Stimulated activated CD8-positive, alpha-beta memory T cell treated with anti-CD3 and anti-CD28 coated beads, Interleukin-7, amount 100 ng/mL, for 24 hours (primary cell): ENCODE measurements at regions not wholly inside any gene's neighbourhood (a gene's known extent, or its start where the extent isn't known, plus 50 kb on each side); places are given as distances from the start of the nearest gene placed in this dataset.

Experiments
- DNase-seq: peaks from one replicate; pipeline ENCODE4 v3.0.0-alpha.2; 2020; ENCODE audit warnings: low read depth

- no peak for DNase-seq
Observed at GRCh38 chr12:75596406-75596805, 85.0 kb upstream of the KRR1 start.

GRCh38 chr12:75592638-75593335 lies 81.4 kb upstream of the KRR1 start:
- no peak for DNase-seq

GRCh38 chr12:75592086-75592485 lies 80.7 kb upstream of the KRR1 start:
- DNase-seq = no peak

DNA sequence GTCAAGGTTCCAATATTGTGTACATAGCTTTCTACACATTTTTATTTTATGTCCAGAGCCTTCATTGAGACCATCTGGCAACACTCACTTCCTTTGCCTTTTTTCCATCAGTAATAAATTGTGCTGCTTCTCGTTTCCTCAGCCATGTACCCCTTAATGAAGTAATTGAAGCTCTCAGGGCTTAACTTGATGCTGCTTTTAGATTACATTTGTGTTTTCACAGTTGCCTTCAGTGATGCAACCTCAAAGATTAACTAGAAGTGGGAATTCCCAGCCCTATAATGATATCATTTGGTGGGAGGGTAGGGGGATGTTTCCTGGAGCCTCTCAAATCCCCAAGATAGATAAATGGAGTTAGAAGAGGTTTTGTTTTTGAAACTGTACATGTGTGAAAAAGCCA lies 80.2 kb upstream of the KRR1 start:
- DNase-seq = no peak

DNA sequence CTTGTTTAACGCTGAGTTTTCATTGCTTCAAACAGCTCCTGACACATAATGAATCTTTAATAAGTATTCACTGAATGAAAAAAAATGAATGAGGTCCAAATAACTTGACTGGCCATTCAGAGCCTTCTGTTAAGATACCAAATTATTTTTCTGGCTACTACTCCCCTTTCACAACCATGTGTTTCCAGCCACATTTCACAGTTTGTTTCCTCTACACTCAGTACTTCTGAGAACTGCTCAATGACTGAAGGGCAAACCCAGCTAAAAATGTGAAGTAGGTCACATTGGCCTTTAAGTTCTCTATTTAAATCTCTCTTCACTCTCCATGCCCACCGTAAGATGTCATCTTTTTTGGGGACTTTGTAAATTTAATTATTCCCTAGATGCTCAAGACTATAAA lies 78.4 kb upstream of the KRR1 start:
- no peak for DNase-seq

DNA sequence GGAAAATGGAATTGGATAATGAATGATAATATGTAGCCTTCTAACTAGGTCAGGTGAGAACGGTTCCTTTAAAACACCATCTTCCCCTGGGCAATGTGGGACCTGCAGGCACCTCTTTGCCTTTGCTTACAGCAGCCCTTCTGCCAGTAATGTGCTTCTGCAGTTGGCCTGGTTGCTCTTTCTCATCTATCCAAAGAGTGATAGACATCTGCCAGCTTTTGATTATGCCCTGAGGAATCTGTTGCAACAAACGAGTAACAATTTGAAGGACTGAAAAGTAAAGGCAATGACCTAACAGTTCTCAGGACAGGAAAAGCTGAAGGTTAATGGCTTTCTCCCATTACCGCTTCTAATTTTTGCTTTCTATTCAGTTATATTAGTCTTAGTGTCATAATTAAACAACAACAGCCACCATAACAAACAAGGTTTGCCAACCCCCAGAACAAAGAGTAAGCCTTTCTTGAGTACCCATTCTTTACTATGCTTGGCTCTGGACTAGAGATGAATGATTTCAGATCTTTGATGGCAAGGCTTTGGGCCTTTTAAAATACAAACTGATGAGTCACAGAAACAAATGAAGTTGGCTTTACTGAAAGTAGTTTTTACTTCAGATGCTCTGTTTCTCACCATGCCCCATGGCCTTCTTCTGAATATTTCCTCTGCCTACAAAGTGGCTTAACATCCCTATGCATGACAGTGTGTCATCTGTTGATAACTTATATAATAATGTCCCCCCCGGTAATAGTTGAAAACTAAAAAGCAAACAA lies 76.1 kb upstream of the KRR1 start:
- DNase-seq = no peak

- no peak for DNase-seq
Observed at GRCh38 chr12:75585330-75585729, 73.9 kb upstream of the KRR1 start.

- no peak for DNase-seq
Observed at GRCh38 chr12:75583355-75583754, 71.9 kb upstream of the KRR1 start.

DNA sequence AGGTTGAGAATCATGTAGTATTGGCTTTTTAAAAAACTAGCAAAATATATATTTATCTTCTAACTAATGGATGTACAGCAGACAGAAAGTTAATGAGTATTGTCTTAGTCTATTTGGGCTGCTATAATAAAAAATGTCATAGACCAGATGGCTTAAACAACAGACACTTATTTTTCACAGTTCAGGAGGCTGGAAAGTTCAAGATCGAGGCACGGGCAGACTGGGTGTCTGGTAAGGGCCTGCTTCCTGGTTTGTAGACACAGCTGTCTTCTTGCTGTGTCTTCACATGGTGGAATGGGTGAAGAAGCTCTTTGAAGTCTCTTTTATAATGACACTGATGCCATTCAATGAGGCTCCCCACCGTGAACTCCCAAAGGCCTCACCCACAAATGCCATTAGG lies 70.1 kb upstream of the KRR1 start:
- DNase-seq = no peak

- no peak for DNase-seq
Observed at GRCh38 chr12:75579552-75579951, 68.1 kb upstream of the KRR1 start.

GRCh38 chr12:75578546-75578945 lies 67.1 kb upstream of the KRR1 start:
- DNase-seq = no peak

DNA sequence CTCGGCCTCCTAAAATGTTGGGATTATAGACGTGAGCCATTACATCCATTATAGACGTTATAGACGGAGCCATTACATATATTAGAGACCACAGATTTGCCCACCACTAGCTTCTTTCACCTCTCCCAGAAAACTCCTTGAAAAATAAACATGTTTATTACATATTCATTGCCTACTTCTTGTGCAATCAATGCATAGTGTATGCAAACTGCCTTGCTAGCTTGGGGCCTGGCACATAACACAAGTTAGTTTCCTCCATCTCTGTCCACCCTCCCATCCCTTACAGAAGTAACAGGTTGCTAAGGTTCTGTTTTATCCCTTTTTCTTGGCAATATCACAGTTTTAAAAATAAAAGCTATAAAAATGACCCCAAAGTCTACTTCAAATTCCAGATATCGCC lies 66.4 kb upstream of the KRR1 start:
- no peak for DNase-seq

GRCh38 chr12:75571656-75572205 lies 60.3 kb upstream of the KRR1 start:
- DNase-seq = no peak

GRCh38 chr12:75571204-75571603 lies 59.8 kb upstream of the KRR1 start:
- DNase-seq = no peak

DNA sequence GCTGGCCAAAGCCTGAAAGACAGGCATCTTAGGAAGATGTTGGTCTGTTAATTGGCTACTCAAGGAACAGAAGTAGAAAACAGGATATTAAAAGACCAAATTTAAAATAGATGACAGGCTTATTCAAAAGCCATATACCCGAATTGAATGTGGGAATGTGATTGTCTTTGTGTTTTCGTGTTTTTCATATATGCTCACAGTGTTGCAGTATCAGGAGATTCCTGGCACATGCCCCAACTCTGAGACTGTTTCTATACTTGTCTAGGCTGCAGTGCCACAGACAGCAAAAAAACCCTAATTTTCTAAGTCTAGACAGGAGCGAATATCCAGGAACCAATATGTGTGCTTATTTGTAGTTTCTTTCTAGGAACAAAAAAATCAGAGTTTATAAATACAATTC lies 57.4 kb upstream of the KRR1 start:
- no peak for DNase-seq

GRCh38 chr12:75568393-75568792 lies 57.0 kb upstream of the KRR1 start:
- no peak for DNase-seq

- DNase-seq = no peak
Observed at GRCh38 chr12:75565795-75566194, 54.4 kb upstream of the KRR1 start.

- no peak for DNase-seq
Observed at GRCh38 chr12:75564852-75565251, 53.4 kb upstream of the KRR1 start.

DNA sequence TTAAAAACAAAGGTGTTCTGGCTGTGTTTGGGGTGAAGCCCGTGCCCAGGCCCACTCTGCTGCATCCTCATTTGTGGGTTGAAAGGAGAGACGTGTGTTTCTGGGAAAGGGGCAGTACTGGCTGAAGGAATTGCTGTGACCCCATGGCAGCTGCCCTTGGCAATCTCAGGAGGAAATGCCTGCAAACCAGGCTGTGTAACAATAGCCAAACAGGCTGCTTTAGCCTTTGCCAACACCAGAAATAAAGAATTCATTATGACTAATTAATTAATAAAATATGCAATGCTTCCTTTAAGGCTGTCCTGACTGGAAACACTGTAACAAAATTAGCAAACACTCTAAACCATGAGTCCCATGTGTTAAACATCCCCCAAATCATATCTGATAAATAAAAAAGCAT lies 53.0 kb upstream of the KRR1 start:
- DNase-seq = no peak

- no peak for DNase-seq
Observed at GRCh38 chr12:75563351-75563750, 51.9 kb upstream of the KRR1 start.

GRCh38 chr12:75561921-75562320 lies 50.5 kb upstream of the KRR1 start:
- no peak for DNase-seq
